Neuronal stem cell (in vitro differentiated cells): ENCODE measurements at regions not wholly inside any gene's neighbourhood (a gene's known extent, or its start where the extent isn't known, plus 50 kb on each side); places are given as distances from the start of the nearest gene placed in this dataset.

Experiments
- DNase-seq: peaks from one replicate; pipeline ENCODE4 v3.0.0-alpha.2; 2013; ENCODE audit warnings: low spot score
- H2AFZ ChIP-seq: one replicate; pipeline ENCODE4 v1.6.1; 2013; ENCODE audit warnings: mild to moderate bottlenecking, low read length, inconsistent platforms
- H2AK5ac ChIP-seq: 2 replicates; pipeline ENCODE4 v1.6.1; 2013; ENCODE audit warnings: low read depth, mild to moderate bottlenecking, inconsistent platforms, low read length, moderate library complexity, mixed read lengths
- H2BK120ac ChIP-seq: 2 replicates; pipeline ENCODE4 v1.6.1; 2013; ENCODE audit warnings: low read depth, mild to moderate bottlenecking, inconsistent platforms, low read length, moderate library complexity, mixed read lengths
- H2BK12ac ChIP-seq: one replicate; pipeline ENCODE4 v1.6.1; 2013; ENCODE audit warnings: low read length, inconsistent platforms
- H2BK15ac ChIP-seq: 2 replicates; pipeline ENCODE4 v1.6.1; 2013; ENCODE audit warnings: mild to moderate bottlenecking, low read length, inconsistent platforms, mixed read lengths
- H2BK5ac ChIP-seq: one replicate; pipeline ENCODE4 v1.6.1; 2013; ENCODE audit warnings: inconsistent platforms, mild to moderate bottlenecking, low read length, moderate library complexity
- H3K14ac ChIP-seq: one replicate; pipeline ENCODE4 v1.6.1; 2013; ENCODE audit warnings: low read length, inconsistent platforms
- H3K18ac ChIP-seq: 2 replicates; pipeline ENCODE4 v1.6.1; 2013; ENCODE audit warnings: low read length, inconsistent platforms
- H3K23ac ChIP-seq: 2 replicates; pipeline ENCODE4 v1.6.1; 2013; ENCODE audit warnings: low read depth, mild to moderate bottlenecking, mixed read lengths, low read length, inconsistent platforms; ENCODE audit not compliant: poor library complexity
- H3K27ac ChIP-seq: replicated peaks from 3 replicates; pipeline ENCODE4 v1.5.1; 2013; ENCODE audit warnings: low read length, inconsistent platforms
- H3K27me3 ChIP-seq, 3 experiments: 2 replicates each; pipeline ENCODE4 v1.6.1; 2013; ENCODE audit warnings: low read length in 3 of 3, mild to moderate bottlenecking in 2 of 3, inconsistent platforms in 1 of 3, low read depth in 1 of 3, mixed read lengths in 1 of 3, moderate library complexity in 1 of 3; ENCODE audit not compliant: control insufficient read depth in 3 of 3, insufficient read depth in 3 of 3
- H3K36me3 ChIP-seq, 2 donors: replicated peaks in 1 of 2; 2 replicates each; pipeline ENCODE4 v1.6.1; 2013; ENCODE audit warnings: low read length in 2 of 2; ENCODE audit not compliant: control insufficient read depth in 2 of 2, insufficient read depth in 2 of 2
- H3K4ac ChIP-seq: 2 replicates; pipeline ENCODE4 v1.6.1; 2013; ENCODE audit warnings: inconsistent platforms, mild to moderate bottlenecking, low read length, moderate library complexity
- H3K4me1 ChIP-seq, 2 donors: 1 replicate in 1 of 2; 2 replicates in 1 of 2; pipeline ENCODE4 v1.6.1; 2013; ENCODE audit warnings: low read length in 2 of 2, low read depth in 1 of 2; ENCODE audit not compliant: control insufficient read depth in 2 of 2, insufficient read depth in 1 of 2
- H3K4me2 ChIP-seq: one replicate; pipeline ENCODE4 v1.6.1; 2013; ENCODE audit warnings: mild to moderate bottlenecking, low read length, inconsistent platforms; ENCODE audit not compliant: insufficient read depth, poor library complexity, severe bottlenecking
- H3K4me3 ChIP-seq, 2 donors: 2 replicates each; pipeline ENCODE4 v1.5.1; 2013; ENCODE audit warnings: low read length in 2 of 2, mild to moderate bottlenecking in 2 of 2, inconsistent platforms in 1 of 2, moderate library complexity in 1 of 2
- H3K79me1 ChIP-seq: one replicate; pipeline ENCODE4 v1.6.1; 2013; ENCODE audit warnings: low read depth, mild to moderate bottlenecking, inconsistent platforms, low read length, moderate library complexity
- H3K9ac ChIP-seq: one replicate; pipeline ENCODE4 v1.6.1; 2013; ENCODE audit warnings: mild to moderate bottlenecking, low read depth, low read length, inconsistent platforms; ENCODE audit not compliant: poor library complexity
- H3K9me3 ChIP-seq, 2 donors: replicated peaks in 1 of 2; 2 replicates each; pipeline versions ENCODE3 to v1.6.1; 2013; ENCODE audit warnings: low read length in 2 of 2, mild to moderate bottlenecking in 2 of 2, inconsistent platforms in 1 of 2, low read depth in 1 of 2, mixed read lengths in 1 of 2, moderate library complexity in 1 of 2; ENCODE audit not compliant: control insufficient read depth in 2 of 2, insufficient read depth in 1 of 2
- H4K8ac ChIP-seq: one replicate; pipeline ENCODE4 v1.6.1; 2013; ENCODE audit warnings: low read depth, mild to moderate bottlenecking, inconsistent platforms, low read length, moderate library complexity
- H4K91ac ChIP-seq: one replicate; pipeline ENCODE4 v1.6.1; 2013; ENCODE audit warnings: low read length, low read depth, mild to moderate bottlenecking, inconsistent platforms; ENCODE audit not compliant: poor library complexity
- WGBS, 2 donors: extraction: QIAGEN DNeasy Blood & Tissue Kit; methylation state at CpG; one replicate each; pipeline ENCODE4 v1.1.7; 2013; ENCODE audit warnings: missing lambda C conversion rate in 2 of 2, mixed read lengths in 1 of 2; ENCODE audit not compliant: insufficient read length in 2 of 2, insufficient replicate concordance in 1 of 2; ENCODE audit errors: extremely low coverage in 2 of 2; 5-methylcytosine and 5-hydroxymethylcytosine counted together

DNA sequence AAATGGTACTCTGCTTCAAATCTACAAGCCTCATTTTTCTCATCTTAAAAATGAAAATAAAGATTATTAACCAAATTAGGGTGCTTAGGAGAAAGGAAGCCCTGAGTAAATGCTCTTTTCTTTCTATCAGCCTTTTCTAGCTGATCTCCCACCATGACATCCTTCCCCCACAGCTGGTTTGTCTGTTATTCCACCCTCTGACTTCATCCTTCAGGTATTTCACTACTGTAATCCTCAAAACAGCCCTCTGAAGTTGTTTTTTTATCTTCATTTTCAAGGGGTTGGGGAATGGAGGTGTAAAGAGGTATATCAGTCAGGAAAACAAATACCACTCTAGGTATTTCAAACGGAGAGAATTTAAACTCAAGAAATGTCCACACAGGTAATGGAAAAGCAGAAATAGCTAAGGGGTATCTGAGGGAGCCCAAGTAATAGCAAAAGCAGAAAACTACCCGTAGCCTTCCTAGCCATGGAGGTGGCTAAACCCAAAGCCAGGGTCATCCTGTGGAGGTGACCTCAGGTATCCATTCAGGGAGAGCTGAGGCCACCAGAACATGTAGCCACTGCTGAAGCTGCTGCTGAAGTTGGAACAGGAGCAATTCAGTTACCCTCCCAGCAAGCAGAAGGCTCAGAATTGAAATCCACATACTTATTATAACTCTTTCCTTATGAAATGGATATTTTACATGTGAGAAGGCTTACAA, 990.9 kb upstream of the ACVR2A start:
- H3K9me3 ChIP-seq = no peaks in the 10 kb centered on the region
- no peak overlapping the region for H3K14ac ChIP-seq
- no peak overlapping the region for H3K4me2 ChIP-seq
- H3K4me3 ChIP-seq = no peak overlapping the region
- H4K91ac ChIP-seq = no peak overlapping the region
- H3K23ac ChIP-seq = no peak overlapping the region
- no peaks in the 10 kb centered on the region for H3K36me3 ChIP-seq
- H2BK120ac ChIP-seq = no peak overlapping the region
- H3K79me1 ChIP-seq = no peaks in the 10 kb centered on the region
- no peak overlapping the region for H2BK15ac ChIP-seq
- H3K4me1 ChIP-seq = peaks cover 0 to 5% of the 10 kb centered on the region in 2 donors
- no peak overlapping the region for H2AK5ac ChIP-seq
- H2AFZ ChIP-seq = no peak overlapping the region
- no peak for DNase-seq
- no CpG with 5 or more reads among the region's 2 CpGs for WGBS, 2 donors
- no peak overlapping the region for H2BK12ac ChIP-seq
- no peaks in the 10 kb centered on the region for H3K27me3 ChIP-seq
- no peak overlapping the region for H3K27ac ChIP-seq
- no peak overlapping the region for H4K8ac ChIP-seq
- H2BK5ac ChIP-seq = no peak overlapping the region
- no peak overlapping the region for H3K9ac ChIP-seq
- H3K18ac ChIP-seq = no peak overlapping the region
- no peak overlapping the region for H3K4ac ChIP-seq

DNA sequence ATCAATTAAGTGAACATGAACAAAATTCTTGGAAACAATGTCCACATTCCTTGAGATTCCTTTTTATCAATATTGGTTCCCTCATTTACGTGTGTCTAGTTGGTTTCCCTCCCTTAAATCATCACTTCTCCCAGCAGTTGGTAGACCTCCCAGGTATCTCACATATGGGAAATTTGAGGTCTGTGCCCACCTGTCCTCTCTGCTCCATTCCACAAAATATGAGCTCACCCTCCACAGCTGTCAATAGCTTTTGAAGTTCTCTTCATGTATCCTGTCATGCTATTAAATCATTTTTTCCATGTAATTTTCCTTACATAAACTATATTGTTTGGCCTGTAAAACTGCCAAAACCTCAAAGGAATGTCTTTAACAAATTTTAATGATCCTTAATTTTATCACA, 992.2 kb upstream of the ACVR2A start:
- Histone ChIP-seq H3K36me3 (no peaks in the 10 kb centered on the region), H2AFZ (no peak overlapping the region), H4K91ac (no peak overlapping the region), H3K4ac (no peak overlapping the region), H3K79me1 (no peaks in the 10 kb centered on the region), H3K18ac (no peak overlapping the region), H2BK15ac (no peak overlapping the region), H2AK5ac (no peak overlapping the region), H3K9me3 (no peaks in the 10 kb centered on the region), H3K14ac (no peak overlapping the region), H2BK12ac (no peak overlapping the region), H3K9ac (no peak overlapping the region), H3K4me2 (no peak overlapping the region), H3K27ac (no peak overlapping the region), H2BK5ac (no peak overlapping the region), H3K23ac (no peak overlapping the region), H3K27me3 (no peaks in the 10 kb centered on the region), H3K4me1 (peaks cover 0 to 3% of the 10 kb centered on the region in 2 donors), H2BK120ac (no peak overlapping the region), H3K4me3 (no peak overlapping the region), H4K8ac (no peak overlapping the region)
- no CpG with 5 or more reads among the region's 1 CpG for WGBS, 2 donors
- no peak for DNase-seq

GRCh38 chr2:146850746-146851145, 994.1 kb upstream of the ACVR2A start:
- Histone ChIP-seq H3K36me3 (no peaks in the 10 kb centered on the region), H2BK15ac (no peak overlapping the region), H3K27ac (no peak overlapping the region), H3K4ac (no peak overlapping the region), H3K14ac (no peak overlapping the region), H3K4me3 (no peak overlapping the region), H2AFZ (no peak overlapping the region), H3K4me2 (no peak overlapping the region), H2BK120ac (no peak overlapping the region), H4K8ac (no peak overlapping the region), H3K23ac (no peak overlapping the region), H4K91ac (no peak overlapping the region), H3K4me1 (peaks cover 0 to 2% of the 10 kb centered on the region in 2 donors), H2AK5ac (no peak overlapping the region), H3K9ac (no peak overlapping the region), H3K18ac (no peak overlapping the region), H2BK5ac (no peak overlapping the region), H2BK12ac (no peak overlapping the region), H3K27me3 (no peaks in the 10 kb centered on the region), H3K9me3 (no peaks in the 10 kb centered on the region), H3K79me1 (no peaks in the 10 kb centered on the region)
- DNase-seq = no peak
- WGBS, 2 donors = no CpG with 5 or more reads among the region's 3 CpGs

DNA sequence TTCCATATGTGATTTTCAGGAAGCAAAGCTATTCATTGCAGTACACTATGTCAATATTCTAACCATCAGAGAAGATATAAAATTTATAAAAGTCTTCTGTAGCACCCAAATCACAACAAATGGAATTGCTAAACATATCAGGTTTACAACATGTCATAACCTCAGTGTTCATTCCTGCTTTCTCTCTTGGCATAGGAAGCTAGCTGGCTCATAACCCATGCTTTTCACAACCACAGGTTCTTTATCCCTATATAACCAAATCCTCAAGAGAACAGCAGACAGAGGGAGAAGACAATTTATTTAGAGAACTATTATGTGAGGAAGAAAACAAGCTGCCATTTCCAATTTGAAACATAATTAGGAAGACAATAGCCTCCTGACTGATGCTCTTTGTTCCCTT, 997.0 kb upstream of the ACVR2A start:
- Histone ChIP-seq H3K4me2 (no peak overlapping the region), H2BK5ac (no peak overlapping the region), H2AFZ (no peak overlapping the region), H2BK120ac (no peak overlapping the region), H2BK15ac (no peak overlapping the region), H3K14ac (no peak overlapping the region), H2AK5ac (no peak overlapping the region), H3K27ac (no peak overlapping the region), H3K4ac (no peak overlapping the region), H3K4me3 (no peak overlapping the region), H3K9me3 (no peaks in the 10 kb centered on the region), H3K27me3 (no peaks in the 10 kb centered on the region), H4K91ac (no peak overlapping the region), H3K4me1 (no peaks in the 10 kb centered on the region), H3K23ac (no peak overlapping the region), H3K79me1 (no peaks in the 10 kb centered on the region), H4K8ac (no peak overlapping the region), H3K36me3 (no peaks in the 10 kb centered on the region), H2BK12ac (no peak overlapping the region), H3K9ac (no peak overlapping the region), H3K18ac (no peak overlapping the region)
- DNase-seq = no peak
